PC-3 (cell line): ENCODE measurements at regions not wholly inside any gene's neighbourhood (a gene's known extent, or its start where the extent isn't known, plus 50 kb on each side); places are given as distances from the start of the nearest gene placed in this dataset.

ENCODE experiments used
- ATAC-seq: fragments of 200-7000 bp; cut with Tn5 transposase; 2 replicates; pipeline ENCODE4 v1.9.1; 2020; ENCODE audit warnings: mild to moderate bottlenecking, moderate library complexity
- BruUV-seq: library from RNA; stranded (reverse); fragments of 400-500 nt; replicated peaks from 2 replicates; lab custom pipeline; 2021; lab: Mats Ljungman, UMichigan
- CTCF ChIA-PET: fragments of 300-600 bp; sonication (Branson Sonifier 250); formaldehyde crosslinking; loops from one replicate; lab custom pipeline; 2022; ENCODE audit warnings: antibody characterized with exemption; lab: Charles Lee
- POLR2A ChIA-PET: fragments of 300-600 bp; sonication (Branson Sonifier 250); formaldehyde crosslinking; loops from one replicate; lab custom pipeline; 2022; ENCODE audit warnings: antibody characterized with exemption; ENCODE audit not compliant: unreplicated experiment; lab: Charles Lee
- DNase-seq: peaks from one replicate; pipeline ENCODE4 v3.0.0-alpha.2; 2015
- H2AFZ ChIP-seq: fragments of 300-600 bp; sonication (generic); 2 replicates; pipeline ENCODE4 v1.6.0; 2016; ENCODE audit warnings: antibody characterized with exemption, low read length
- H3F3A ChIP-seq: fragments of 300-600 bp; sonication (generic); one replicate; pipeline ENCODE4 v1.6.0; 2017; ENCODE audit warnings: antibody characterized with exemption, low read length, control low read depth, mild to moderate bottlenecking; ENCODE audit not compliant: unreplicated experiment
- H3K27ac ChIP-seq: fragments of 300-600 bp; sonication (generic); 2 replicates; pipeline ENCODE4 v1.5.1; 2016; ENCODE audit warnings: mild to moderate bottlenecking, low read length
- H3K27me3 ChIP-seq: fragments of 300-600 bp; sonication (generic); 2 replicates; pipeline ENCODE4 v1.6.1; 2016; ENCODE audit warnings: low read length, mixed read lengths
- H3K36me3 ChIP-seq: fragments of 300-600 bp; sonication (generic); 2 replicates; pipeline ENCODE4 v1.6.1; 2016; ENCODE audit warnings: low read depth, mixed run types, low read length, mixed read lengths
- H3K4me1 ChIP-seq: fragments of 300-600 bp; sonication (generic); 2 replicates; pipeline ENCODE4 v1.5.1; 2016; ENCODE audit warnings: low read length; ENCODE audit not compliant: insufficient read depth
- H3K4me2 ChIP-seq: fragments of 300-600 bp; sonication (generic); 2 replicates; pipeline ENCODE4 v1.6.0; 2016; ENCODE audit warnings: low read length
- H3K4me3 ChIP-seq: fragments of 300-600 bp; sonication (generic); 2 replicates; pipeline ENCODE4 v1.5.1; 2016; ENCODE audit warnings: mild to moderate bottlenecking, low read length, mixed read lengths
- H3K79me2 ChIP-seq: fragments of 300-600 bp; sonication (generic); 2 replicates; pipeline ENCODE4 v1.6.1; 2017; ENCODE audit warnings: low read length, mixed read lengths
- H3K9ac ChIP-seq: fragments of 300-600 bp; sonication (generic); 2 replicates; pipeline ENCODE4 v1.6.0; 2016; ENCODE audit warnings: mild to moderate bottlenecking, low read length
- H3K9me2 ChIP-seq: fragments of 300-600 bp; sonication (generic); replicated peaks from 2 replicates; pipeline ENCODE4 v1.6.1; 2016; ENCODE audit warnings: mixed run types, low read length, mixed read lengths
- H3K9me3 ChIP-seq: fragments of 300-600 bp; sonication (generic); 2 replicates; pipeline ENCODE4 v1.6.1; 2016; ENCODE audit warnings: low read length, mixed read lengths
- H4K20me1 ChIP-seq: fragments of 300-600 bp; sonication (generic); 2 replicates; pipeline ENCODE4 v1.6.1; 2016; ENCODE audit warnings: low read length, mixed read lengths
- CTCF ChIP-seq: fragments of 300-600 bp; sonication (generic); conservative IDR thresholded peaks from 2 replicates; pipeline ENCODE4 v1.5.1; 2017; ENCODE audit warnings: antibody characterized with exemption, low read depth, mild to moderate bottlenecking, low read length
- EZH2 ChIP-seq: fragments of 300-600 bp; sonication (generic); IDR thresholded peaks from one replicate; pipeline ENCODE4 v1.6.1; 2017; ENCODE audit warnings: antibody characterized with exemption, mild to moderate bottlenecking, low read length; ENCODE audit not compliant: unreplicated experiment
- EZH2phosphoT487 ChIP-seq: fragments of 300-600 bp; sonication (generic); IDR thresholded peaks from 2 replicates; pipeline ENCODE4 v1.6.1; 2018; ENCODE audit warnings: mild to moderate bottlenecking, antibody characterized with exemption, low read length, borderline replicate concordance
- intact Hi-C: fragments of 100-400 bp; cut with micrococcal nuclease; formaldehyde crosslinking; loops from 2 replicates; pipeline ENCODE4 v1.9.0; 2023

GRCh38 chr12:23236066-23236780, 611.3 kb downstream of the ETNK1 start:
- TF ChIP-seq CTCF (no peak), EZH2 (no peak), EZH2phosphoT487 (no peak)
- ATAC-seq (no peak), DNase-seq (no peak)
- POLR2A ChIA-PET: no interaction called here
- H3K4me3 ChIP-seq: no peak overlapping the region
- H3K4me2 ChIP-seq: no peak overlapping the region
- no peaks in the 10 kb centered on the region for H3K27me3 ChIP-seq
- CTCF ChIA-PET: no interaction called here
- intact Hi-C loops: no loop called here
- H3K79me2 ChIP-seq: no peaks in the 10 kb centered on the region
- H3K9me2 ChIP-seq: no peaks in the 10 kb centered on the region
- H2AFZ ChIP-seq: no peak overlapping the region
- no peaks in the 10 kb centered on the region for H3F3A ChIP-seq
- no peak overlapping the region for H3K27ac ChIP-seq
- no peaks in the 10 kb centered on the region for H3K9me3 ChIP-seq
- H3K9ac ChIP-seq: no peak overlapping the region
- H3K36me3 ChIP-seq: no peaks in the 10 kb centered on the region
- no peaks in the 10 kb centered on the region for H3K4me1 ChIP-seq
- no peaks in the 10 kb centered on the region for H4K20me1 ChIP-seq
- BruUV-seq: no TSS peak

- Histone ChIP-seq H4K20me1 (no peaks in the 10 kb centered on the region), H3K4me3 (no peak overlapping the region), H3K79me2 (no peaks in the 10 kb centered on the region), H3K9me2 (no peaks in the 10 kb centered on the region), H3K4me1 (no peaks in the 10 kb centered on the region), H3K36me3 (no peaks in the 10 kb centered on the region), H3K4me2 (no peak overlapping the region), H3K27ac (no peak overlapping the region), H3K27me3 (no peaks in the 10 kb centered on the region), H3K9me3 (no peaks in the 10 kb centered on the region), H3K9ac (no peak overlapping the region), H2AFZ (no peak overlapping the region), H3F3A (no peaks in the 10 kb centered on the region)
- BruUV-seq: no TSS peak
- no peak for ATAC-seq
- no peak for DNase-seq
- TF ChIP-seq EZH2phosphoT487: no peak
- no peak for TF ChIP-seq EZH2
- TF ChIP-seq CTCF: no peak
- CTCF ChIA-PET: no interaction called here
- intact Hi-C loops: no loop called here
- POLR2A ChIA-PET: no interaction called here
Measured at GRCh38 chr12:23236811-23237210, 611.8 kb downstream of the ETNK1 start.

DNA sequence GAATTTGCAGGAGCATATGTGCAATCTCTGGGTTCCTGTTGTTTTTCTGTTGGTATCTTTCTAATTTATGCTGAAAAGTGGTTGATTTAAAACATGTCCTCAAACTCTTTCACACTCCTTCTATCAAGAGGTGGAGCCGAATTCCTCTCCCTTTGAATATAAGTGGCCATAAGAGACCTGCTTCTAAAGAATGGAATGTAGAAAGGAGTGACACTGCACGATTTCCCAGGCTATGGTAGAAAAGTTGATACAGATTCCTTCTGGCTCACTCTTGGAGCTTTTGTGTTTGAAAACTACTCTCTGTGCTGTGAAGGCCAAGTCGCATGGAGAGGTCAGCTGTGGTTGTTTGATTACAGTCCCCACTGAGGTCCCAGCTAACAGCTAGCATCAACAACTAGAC, 613.2 kb downstream of the ETNK1 start:
- no TSS peak for BruUV-seq
- no peak overlapping the region for H2AFZ ChIP-seq
- no peak overlapping the region for H3K9ac ChIP-seq
- H3K79me2 ChIP-seq: no peaks in the 10 kb centered on the region
- ChIA-PET CTCF (no interaction called here), POLR2A (no interaction called here)
- no peak overlapping the region for H3K4me3 ChIP-seq
- H3K4me1 ChIP-seq: no peaks in the 10 kb centered on the region
- DNase-seq (no peak), ATAC-seq (no peak)
- H3K4me2 ChIP-seq: no peak overlapping the region
- H3K27me3 ChIP-seq: no peaks in the 10 kb centered on the region
- H3K9me2 ChIP-seq: no peaks in the 10 kb centered on the region
- H3K9me3 ChIP-seq: no peaks in the 10 kb centered on the region
- H4K20me1 ChIP-seq: no peaks in the 10 kb centered on the region
- no peaks in the 10 kb centered on the region for H3F3A ChIP-seq
- H3K27ac ChIP-seq: no peak overlapping the region
- no peaks in the 10 kb centered on the region for H3K36me3 ChIP-seq
- TF ChIP-seq EZH2: no peak
- intact Hi-C loops: no loop called here
